AG20443 (cell line): ENCODE measurements at regions not wholly inside any gene's neighbourhood (a gene's known extent, or its start where the extent isn't known, plus 50 kb on each side); places are given as distances from the start of the nearest gene placed in this dataset.

ENCODE experiments used
- DNase-seq: peaks from one replicate; pipeline ENCODE4 v3.0.0; 2012; ENCODE audit warnings: low spot score, mixed read lengths

- DNase-seq: no peak
These were observed 55.5 kb downstream of the MID1IP1 start for GRCh38 chrX:38856670-38857265.

DNA sequence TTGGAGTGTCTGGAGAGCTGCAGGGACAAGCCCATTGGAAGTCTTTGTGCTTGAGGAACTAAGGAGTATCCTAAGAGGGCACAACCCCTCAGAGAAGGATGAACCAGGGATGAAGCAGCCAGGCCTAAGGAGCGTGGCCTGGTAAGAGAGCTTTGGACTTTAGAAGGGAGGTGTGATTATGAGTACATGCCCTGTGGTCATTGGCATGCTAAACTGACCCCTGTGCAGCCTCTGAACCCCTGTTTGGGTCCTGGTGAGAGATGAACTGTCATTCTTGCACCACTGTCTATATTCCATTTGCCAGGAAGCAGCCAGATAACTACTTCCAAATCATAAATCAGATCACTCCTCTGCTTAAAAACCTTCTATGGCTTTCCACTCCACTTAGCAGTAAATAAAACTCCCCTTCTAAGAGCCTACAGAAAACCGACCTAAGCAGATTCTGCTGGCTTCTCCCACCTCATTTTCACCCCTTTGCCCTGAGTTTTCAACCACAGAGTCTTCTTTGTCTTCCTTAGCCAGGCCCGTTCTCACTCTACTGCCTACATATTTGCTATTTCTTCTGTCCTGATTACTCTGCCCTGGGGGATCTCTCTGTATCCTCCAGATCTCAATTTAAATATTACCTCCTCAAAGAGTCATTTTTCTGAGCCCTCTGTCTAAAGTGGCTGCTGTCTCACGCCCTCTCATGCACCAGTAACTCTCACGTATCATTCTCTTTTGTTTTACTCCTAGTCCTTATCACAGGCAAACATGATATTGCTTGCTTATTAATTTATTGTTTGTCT is 56.7 kb downstream of the MID1IP1 start:
- DNase-seq: no peak

- DNase-seq: peak; percentile 15
These were observed 58.3 kb downstream of the MID1IP1 start for GRCh38 chrX:38859602-38860001.

DNA sequence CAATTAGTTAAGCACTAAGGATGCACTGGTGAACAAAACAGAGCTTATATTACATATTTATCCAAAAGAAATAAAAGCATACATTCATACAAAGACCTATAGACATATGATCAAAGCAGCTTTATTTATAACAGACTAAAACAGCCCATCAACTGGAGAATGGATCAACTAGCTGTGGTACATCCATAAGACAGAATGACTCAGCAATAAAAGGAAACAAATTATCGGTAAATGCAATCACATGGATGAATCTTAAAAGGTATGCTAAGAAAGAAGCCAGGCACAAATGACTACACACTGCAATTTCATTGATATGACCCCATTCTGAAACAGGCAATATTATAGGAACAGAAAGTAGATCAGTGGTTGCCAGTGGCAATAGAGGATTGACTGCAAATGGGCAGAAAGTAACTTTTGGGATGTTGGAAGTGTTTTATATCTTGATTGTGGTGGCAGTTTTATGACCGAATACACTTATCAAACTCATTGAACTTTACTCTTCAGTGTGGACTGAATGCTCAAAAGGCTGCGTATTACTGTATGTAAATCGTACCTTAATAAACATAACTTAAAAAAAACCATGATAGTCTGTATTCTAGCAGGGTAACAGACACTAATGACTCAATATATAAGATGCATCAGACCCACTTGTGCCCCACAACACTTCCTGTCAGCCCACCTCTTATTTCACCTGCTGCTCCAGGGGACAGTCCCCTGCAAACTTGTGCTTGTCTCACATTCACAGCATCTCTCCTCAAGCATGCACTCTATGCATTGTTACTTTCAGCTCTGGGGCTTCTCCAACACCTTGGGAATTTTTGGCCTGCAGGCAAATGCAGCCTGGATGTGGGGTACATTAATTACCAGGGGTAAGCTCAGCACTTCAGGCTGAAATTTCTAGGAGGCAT is 59.1 kb downstream of the MID1IP1 start:
- DNase-seq: no peak

DNA sequence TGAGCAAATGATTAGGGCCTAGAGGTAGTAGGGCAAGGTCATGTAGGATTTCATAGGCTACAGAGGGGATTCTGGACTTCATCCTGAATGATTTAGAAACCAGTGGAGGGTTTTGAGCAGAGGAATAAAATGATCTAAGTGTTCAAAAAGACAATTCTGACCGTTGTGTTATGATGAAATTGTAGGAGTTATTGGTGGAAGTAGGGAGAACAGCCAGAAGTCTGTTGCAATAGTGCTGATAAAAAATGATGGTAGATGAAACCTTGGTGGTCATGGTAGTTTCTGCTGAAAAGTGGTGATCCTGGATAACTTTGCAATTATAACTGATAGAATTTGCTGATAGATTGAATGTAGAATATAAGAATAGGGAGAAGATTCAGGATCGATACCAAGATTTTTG is 60.2 kb downstream of the MID1IP1 start:
- peak; percentile 5 for DNase-seq

DNA sequence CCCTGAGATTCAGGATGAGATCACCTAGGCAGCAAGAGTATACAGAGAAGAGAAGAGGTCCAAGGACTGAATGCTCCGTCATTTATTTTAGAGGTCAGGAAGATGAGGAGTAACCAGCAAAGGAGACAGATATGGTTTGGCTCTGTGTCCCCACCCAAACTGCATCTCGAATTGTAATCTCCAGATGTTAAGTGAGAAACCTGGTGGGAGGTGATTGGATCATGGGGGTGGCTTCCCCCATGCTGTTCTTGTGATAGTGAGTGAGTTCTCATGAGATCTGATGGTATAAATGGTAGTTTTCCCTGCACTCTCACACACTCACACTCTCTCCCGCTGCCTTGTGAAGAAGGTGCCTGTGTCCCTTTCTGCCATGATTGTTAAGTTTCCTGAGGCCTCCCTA is 60.8 kb downstream of the MID1IP1 start:
- DNase-seq: no peak

DNA sequence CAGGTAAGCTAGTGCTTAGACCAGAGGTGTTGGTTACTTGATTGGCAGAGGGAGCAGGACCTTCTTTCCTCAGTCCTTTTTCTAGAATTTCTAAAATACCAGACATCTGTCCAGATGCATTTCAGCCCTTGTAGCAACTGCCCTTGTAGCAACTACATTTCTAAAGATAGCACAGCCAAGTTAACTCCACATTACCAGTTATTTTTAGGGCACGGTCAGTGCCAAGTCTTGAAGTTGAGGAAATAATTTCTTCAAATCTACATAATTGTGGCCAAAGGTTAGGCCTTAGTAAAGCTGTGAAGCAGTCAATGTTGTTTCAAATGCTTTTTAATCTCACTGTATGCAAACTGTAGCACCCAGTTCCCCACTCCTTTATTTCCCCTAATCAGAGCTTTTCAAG is 62.9 kb downstream of the MID1IP1 start:
- peak; percentile 34 for DNase-seq

GRCh38 chrX:38868321-38868720 is 67.1 kb downstream of the MID1IP1 start:
- no peak for DNase-seq

- peak; percentile 54 for DNase-seq
These were observed 67.7 kb downstream of the MID1IP1 start for GRCh38 chrX:38868941-38869401.

GRCh38 chrX:38870361-38870895 is 69.2 kb downstream of the MID1IP1 start:
- DNase-seq: no peak

DNA sequence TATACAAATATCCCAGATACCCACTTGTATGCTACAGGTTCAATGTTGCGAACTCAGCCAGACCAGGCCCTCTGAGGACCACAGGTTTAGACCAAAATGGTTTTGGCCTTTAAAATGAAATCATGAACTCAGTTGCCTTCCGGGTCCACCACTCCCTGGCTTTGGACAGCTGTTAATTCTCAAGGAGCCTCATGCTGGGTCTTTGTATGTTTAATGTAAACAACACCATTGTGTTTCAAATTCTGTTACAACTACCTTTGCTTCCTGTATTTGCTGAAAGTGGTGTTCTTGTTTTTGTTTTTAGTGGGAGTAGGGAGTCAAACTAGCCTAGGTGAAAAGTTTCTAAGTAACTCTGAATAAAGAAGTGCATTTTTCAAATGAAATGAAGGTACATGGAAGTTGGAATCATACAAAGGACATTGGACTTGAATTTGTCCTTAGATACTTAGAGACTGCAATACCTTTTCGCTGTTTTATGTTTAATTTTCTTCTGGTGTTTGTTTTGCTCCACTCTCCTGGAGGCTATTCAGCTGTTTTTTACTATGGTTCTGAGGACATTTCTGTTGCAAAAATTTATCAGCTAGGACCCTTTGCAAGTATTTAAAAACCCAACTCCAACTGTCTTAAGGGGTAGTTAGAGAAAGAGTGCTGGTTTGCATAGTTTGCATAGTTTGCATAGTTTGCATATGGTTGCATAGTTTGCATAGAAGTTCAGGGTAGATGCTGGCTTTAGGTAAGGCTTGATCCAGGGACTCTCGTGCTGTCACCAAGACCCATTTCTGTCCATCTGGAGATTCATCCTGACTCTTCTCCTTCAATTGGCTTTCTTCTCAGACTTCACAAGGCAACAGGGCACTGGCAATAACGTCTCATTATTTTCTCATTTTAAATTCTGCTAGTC is 70.1 kb downstream of the MID1IP1 start:
- no peak for DNase-seq

DNA sequence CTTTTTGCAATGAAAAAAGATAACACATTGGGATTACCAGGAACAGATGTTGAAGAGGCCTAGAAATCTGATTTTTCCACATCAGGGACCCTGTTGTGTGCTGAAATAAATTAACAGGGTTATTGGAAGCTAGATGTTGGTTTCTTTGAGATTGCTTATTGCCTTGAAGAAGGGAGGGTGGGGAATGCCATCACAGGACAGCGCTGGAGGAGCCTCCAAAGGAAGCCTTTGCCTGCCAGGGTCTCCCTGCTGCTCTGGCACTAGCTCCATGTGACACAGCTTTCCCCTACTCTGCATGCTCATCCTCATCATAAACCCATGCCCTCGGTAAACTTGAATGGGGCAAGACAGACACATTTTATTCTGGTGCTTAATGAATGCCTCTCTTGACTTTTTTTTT is 76.1 kb downstream of the MID1IP1 start:
- DNase-seq: no peak

- no peak for DNase-seq
These were observed 77.5 kb downstream of the MID1IP1 start for GRCh38 chrX:38878641-38879340.

GRCh38 chrX:38879631-38880220 is 78.5 kb downstream of the MID1IP1 start:
- no peak for DNase-seq

- DNase-seq: peak; percentile 16
These were observed 79.1 kb downstream of the MID1IP1 start for GRCh38 chrX:38880296-38880854.

DNA sequence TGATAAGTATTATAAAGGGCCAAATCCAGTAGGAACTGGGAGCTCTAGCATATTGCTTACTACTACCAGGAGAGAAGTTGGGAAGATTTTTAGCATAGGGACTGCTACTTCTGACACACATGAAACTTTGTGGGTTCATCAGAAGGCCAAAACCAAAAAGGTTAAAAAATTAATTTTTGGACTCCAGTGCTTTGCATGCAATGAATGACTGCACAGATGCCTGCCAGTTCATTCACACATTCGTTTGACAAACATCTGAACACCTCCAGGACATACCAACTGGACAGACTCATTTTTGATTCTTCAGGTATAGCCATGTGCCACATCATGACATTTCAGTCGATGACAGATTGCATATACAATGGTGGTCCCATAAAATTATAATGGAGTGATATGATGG is 79.8 kb downstream of the MID1IP1 start:
- no peak for DNase-seq

DNA sequence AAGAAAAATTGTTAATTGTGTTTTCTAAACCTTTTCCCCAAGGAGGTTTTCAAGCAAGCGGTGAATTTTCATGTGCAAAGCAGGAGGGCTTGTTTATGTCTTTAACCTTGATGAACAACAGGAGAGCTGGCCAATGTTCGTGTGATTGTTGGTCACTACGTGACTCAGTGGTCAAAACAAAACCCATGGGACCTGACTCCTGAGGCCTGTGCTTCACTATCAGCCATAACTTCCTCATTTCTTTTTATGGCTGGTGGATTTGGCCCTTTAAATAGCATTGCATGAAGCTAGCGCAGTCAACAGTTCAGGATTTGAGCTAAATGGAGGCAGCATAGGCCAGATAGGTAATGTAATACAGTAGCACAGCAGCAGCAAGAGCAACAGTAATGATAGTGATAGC is 80.5 kb downstream of the MID1IP1 start:
- DNase-seq: no peak

- DNase-seq: peak; percentile 81
These were observed 81.8 kb downstream of the MID1IP1 start for GRCh38 chrX:38882894-38883626.

- DNase-seq: no peak
These were observed 84.9 kb downstream of the MID1IP1 start for GRCh38 chrX:38886112-38886511.
